ENCODE measurements at regions not wholly inside any gene's neighbourhood (a gene's known extent, or its start where the extent isn't known, plus 50 kb on each side); places are given as distances from the start of the nearest gene placed in this dataset.

- TF ChIP-seq EP300 (IDR thresholded peaks at IDR 0.05; ENCODE audit: borderline replicate concordance in 1 of 2, control insufficient read depth in 1 of 2, low read depth in 2 of 2, low read length in 2 of 2), result no peak
These were observed 315.3 kb downstream of the FGFR2 start (continued) for GRCh38 chr10:121282797-121283515.

- Histone ChIP-seq H2AFZ (ENCODE audit: control insufficient read depth, low read depth, low read length) (no peak overlapping the region), H3K4me2 (ENCODE audit: control insufficient read depth, insufficient read depth) (no peak overlapping the region), H3K27me3 (replicated peaks in 1 of 2; ENCODE audit: control insufficient read depth in 2 of 2, insufficient read depth in 2 of 2, low read length in 1 of 2) (no peaks in the 10 kb centered on the region), H4K20me1 (ENCODE audit: control insufficient read depth, insufficient read depth) (no peaks in the 10 kb centered on the region), H3K9ac (ENCODE audit: control insufficient read depth, insufficient read depth, low read length) (no peak overlapping the region), H3K4me3 (no peak overlapping the region), H3K36me3 (ENCODE audit: control insufficient read depth in 2 of 2, insufficient read depth in 2 of 2, low read length in 1 of 2) (no peaks in the 10 kb centered on the region), H3K4me1 (ENCODE audit: control insufficient read depth, insufficient read depth, low read length) (no peaks in the 10 kb centered on the region), H3K79me2 (ENCODE audit: control insufficient read depth, insufficient read depth, low read length) (no peaks in the 10 kb centered on the region), H3K9me3 (replicated peaks; ENCODE audit: control insufficient read depth, insufficient read depth, low read length) (no peaks in the 10 kb centered on the region), H3K27ac (ENCODE audit: control insufficient read depth, insufficient read depth) (no peak overlapping the region)
- ChIA-PET RAD21 (ENCODE audit: unreplicated experiment) (no interaction called here), SMC1A (ENCODE audit: uncharacterized antibody, unreplicated experiment) (no interaction called here), POLR2A (no interaction called here), CTCF (no interaction called here)
- BruUV-seq (replicated peaks), result no TSS peak
- TF ChIP-seq NFIC (IDR thresholded peaks at IDR 0.05; ENCODE audit: low read depth, low read length) (no peak), ZBTB40 (IDR thresholded peaks at IDR 0.05; ENCODE audit: borderline replicate concordance) (no peak), CREM (IDR thresholded peaks at IDR 0.05; ENCODE audit: low read depth) (no peak)
- intact Hi-C loops (cut with micrococcal nuclease; ENCODE audit: unreplicated experiment) (no loop called here), in situ Hi-C loops (cut with MboI) (no loop called here)
- WGBS (ENCODE audit: insufficient coverage, insufficient replicate concordance, low lambda C conversion rate, missing lambda C conversion rate), result 4% methylated on average over 4 of the region's 4 CpGs
- ATAC-seq (no peak), DNase-seq (ENCODE audit: low read depth, low spot score) (no peak), FAIRE-seq (no peak)
These were observed 313.3 kb downstream of the FGFR2 start for GRCh38 chr10:121284936-121285335.

Measured in GM12878 (cell line).